AG09309 (cell line): ENCODE measurements at regions not wholly inside any gene's neighbourhood (a gene's known extent, or its start where the extent isn't known, plus 50 kb on each side); places are given as distances from the start of the nearest gene placed in this dataset.

Experiments
- DNase-seq: peaks from one replicate; pipeline ENCODE4 v3.0.0-alpha.2; 2010; ENCODE audit warnings: low read depth
- H3K4me3 ChIP-seq: 2 replicates; pipeline ENCODE4 v1.5.1; 2011; ENCODE audit warnings: mild to moderate bottlenecking, low read depth, low read length, moderate library complexity; ENCODE audit not compliant: control insufficient read depth
- CTCF ChIP-seq: IDR thresholded peaks from 2 replicates; pipeline ENCODE4 v1.5.1; 2011; ENCODE audit warnings: mild to moderate bottlenecking, low read depth, low read length, inconsistent platforms; ENCODE audit not compliant: insufficient read depth, control insufficient read depth; ENCODE audit errors: missing control alignments

- H3K4me3 ChIP-seq, result no peak overlapping the region
- no peak for TF ChIP-seq CTCF
- no peak for DNase-seq
Observed at GRCh38 chr18:55910296-55910695, 322.3 kb upstream of the TCF4 start.

GRCh38 chr18:55908901-55909366, 320.9 kb upstream of the TCF4 start:
- H3K4me3 ChIP-seq, result no peak overlapping the region
- no peak for DNase-seq
- TF ChIP-seq CTCF, result no peak

GRCh38 chr18:55907453-55908175, 319.6 kb upstream of the TCF4 start:
- DNase-seq, result no peak
- no peak overlapping the region for H3K4me3 ChIP-seq
- no peak for TF ChIP-seq CTCF

- no peak overlapping the region for H3K4me3 ChIP-seq
- DNase-seq, result no peak
- no peak for TF ChIP-seq CTCF
Observed at GRCh38 chr18:55906536-55906935, 318.5 kb upstream of the TCF4 start.

- no peak overlapping the region for H3K4me3 ChIP-seq
- TF ChIP-seq CTCF, result no peak
- no peak for DNase-seq
Observed at GRCh38 chr18:55903911-55904310, 315.9 kb upstream of the TCF4 start.

GRCh38 chr18:55900380-55900779, 312.4 kb upstream of the TCF4 start:
- DNase-seq, result no peak
- no peak overlapping the region for H3K4me3 ChIP-seq
- no peak for TF ChIP-seq CTCF
